Ammon's horn (tissue), 1 donor: ENCODE measurements at regions not wholly inside any gene's neighbourhood (a gene's known extent, or its start where the extent isn't known, plus 50 kb on each side); places are given as distances from the start of the nearest gene placed in this dataset.
A peak's percentile ranks its signal among the peaks of the same experiment; 100 is the strongest.

Experiments
- DNase-seq: peaks from one replicate; pipeline ENCODE4 v3.0.0-alpha.2; 2016; ENCODE audit warnings: low spot score

DNA sequence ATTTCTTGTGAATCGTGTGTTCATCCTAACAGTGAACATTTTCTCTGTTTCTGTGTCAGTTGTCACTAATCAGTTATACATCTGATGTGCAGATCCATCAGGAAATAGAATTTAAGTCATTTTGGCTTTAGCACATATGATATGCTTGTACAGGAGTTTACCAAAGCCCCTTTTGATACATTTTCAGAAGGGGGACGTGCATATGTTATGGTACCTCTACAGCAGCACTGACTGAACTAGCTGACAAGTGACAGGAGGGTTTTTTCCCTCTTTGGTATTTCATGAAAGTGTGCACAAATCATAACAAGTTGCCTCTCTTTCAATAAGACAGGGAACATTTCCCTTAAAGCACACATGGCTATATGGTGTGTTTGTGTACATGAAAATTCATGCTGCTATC lies 536.5 kb downstream of the PLCL1 start:
- DNase-seq, result no peak

DNA sequence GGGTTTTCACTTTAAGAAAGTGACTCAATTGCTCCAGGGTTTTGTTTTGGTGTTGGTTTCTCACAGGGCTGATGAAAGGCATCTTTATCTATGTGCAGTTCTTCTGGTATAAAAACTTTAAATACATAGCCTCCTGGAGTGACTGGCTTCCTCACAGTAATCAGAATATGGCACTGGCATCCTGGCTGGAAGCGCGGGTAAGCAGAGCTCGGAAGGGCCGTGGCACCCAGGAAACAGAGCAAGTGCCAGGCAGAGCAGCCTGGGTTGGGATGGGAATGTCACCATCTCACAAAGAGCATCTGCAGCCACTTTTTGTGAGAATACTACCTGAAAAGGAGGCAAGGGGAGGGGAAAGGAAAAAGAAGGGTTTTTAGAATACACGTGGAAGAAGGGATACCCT lies 534.7 kb downstream of the PLCL1 start:
- DNase-seq, result no peak

DNA sequence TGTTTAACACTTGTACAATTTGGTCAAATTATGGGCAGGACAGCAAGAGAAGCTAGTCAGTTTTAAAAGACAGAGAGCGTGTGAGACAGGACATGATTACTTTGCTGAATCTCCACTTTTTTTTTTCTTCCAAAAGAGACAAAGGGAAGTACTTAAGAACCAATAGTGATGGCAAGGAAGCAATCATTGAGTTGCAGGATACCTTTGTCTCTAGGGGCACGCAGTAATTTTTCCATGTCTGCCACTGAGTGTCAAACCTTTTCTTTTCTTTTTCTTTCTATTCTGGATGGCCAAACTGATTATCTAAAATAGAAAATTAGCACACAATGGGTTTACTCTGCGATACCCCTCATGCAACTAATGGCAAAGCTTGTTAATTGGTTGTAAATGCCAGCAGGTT lies 533.0 kb downstream of the PLCL1 start:
- no peak for DNase-seq

DNA sequence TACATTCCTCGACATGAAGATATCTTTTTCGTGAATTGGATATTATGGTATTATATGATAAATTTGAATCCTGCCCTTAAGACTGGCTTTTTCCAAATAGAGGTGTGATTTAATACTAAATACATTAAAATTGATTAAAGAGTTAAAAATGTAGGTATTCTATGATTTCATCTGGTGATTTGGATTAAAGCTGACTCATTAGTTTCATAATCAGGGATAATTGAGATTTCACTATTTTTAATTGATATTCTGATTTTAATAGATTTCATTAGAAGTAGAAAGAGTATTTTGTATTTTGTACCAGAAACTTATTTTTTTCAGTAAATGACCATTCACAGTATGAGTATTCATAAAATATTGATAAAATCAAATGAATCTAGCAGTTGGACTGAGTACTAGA lies 524.1 kb downstream of the PLCL1 start:
- DNase-seq, result no peak

DNA sequence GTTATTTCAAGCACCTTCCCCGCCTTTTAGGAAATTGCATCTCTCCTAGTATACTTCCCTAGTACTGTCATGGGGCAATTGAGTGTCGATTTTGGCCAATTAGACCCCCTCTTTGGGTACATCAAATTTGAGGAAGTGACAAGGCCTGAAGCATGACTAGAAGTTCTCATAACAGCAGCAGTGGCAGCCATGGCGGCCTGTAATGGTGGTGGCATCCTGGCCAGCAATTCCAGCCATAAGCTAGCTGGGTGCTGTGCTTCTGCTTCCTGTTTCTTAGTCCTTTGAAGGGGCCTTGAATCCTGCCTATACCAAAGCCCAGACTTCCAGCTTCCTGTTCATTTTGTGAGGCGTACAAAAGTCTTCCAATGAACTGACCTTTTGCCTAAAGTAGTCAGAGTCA lies 523.1 kb downstream of the PLCL1 start:
- no peak for DNase-seq

DNA sequence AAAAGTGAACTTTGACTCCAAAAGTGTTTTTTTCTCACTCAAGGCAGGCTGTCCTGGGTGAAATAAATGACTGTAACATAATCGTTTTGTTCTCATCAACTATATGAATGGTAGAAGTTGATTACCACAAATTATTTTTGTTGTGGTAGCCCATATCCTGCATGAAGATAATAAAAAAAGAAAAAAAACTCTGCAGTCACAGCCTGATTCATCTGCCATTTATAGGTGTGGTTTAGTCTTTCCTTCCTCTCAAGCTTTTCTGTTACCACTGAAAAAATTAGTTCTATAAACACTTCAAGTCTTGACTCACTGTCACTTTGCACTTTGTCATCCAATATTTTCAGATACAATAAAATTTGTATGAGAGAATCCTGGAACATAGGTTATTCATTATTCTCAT lies 522.0 kb downstream of the PLCL1 start:
- DNase-seq, result no peak

DNA sequence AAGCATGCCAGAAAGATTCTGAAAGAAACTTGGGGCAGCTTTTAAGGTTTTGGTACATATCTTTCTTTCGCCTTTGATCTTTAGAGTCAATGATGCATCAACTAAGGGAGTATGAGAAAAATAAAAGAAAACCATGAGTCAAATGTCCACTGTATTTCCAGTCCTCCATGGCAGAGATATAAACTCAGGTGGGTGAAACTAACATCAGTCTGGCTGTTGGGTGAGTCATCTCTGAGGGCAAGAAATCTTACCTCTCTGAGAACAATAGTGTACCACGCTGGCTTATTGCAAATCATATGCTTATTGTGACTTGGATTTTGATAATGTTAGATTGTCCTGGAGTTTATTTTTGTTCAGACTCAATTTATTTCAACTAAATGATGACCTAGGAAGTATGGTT lies 521.0 kb downstream of the PLCL1 start:
- DNase-seq, result no peak

DNA sequence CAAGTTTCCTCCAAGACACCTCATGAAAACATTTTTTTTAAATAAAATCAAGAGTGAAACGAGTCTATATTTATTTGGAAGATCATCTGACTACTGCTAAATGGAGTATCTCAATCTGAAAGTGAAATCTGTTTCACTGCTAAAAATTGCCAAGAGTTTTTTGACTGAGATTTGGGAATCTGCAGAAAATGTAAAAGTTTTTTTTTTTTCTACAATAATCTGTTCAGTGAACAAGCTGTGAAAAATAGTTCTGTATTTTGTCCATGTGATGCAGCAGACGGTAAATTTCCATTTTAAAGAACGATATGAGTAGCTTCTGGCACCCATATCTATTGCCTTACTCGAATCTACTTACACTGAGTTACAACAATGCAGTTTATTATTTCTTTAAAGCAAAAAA lies 519.7 kb downstream of the PLCL1 start:
- no peak for DNase-seq

DNA sequence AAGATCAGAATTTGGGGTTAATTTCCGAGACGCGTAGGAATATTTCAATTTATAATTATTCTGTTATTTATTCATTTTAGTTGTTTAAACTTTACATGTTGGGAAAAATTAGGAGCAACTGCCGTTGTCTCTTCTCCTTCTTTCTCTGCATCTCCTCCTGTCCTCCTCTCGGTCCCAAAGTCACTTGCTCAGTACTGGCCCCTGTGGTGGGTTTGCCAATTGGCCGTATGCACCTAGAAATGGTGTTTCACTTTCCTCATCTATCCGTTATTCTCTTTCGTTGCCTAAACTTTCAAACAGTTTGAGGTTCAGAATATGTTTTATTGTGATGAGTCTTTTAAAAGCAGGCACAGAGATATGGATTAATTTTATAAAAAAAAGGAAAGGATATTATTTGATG lies 517.9 kb downstream of the PLCL1 start:
- no peak for DNase-seq

DNA sequence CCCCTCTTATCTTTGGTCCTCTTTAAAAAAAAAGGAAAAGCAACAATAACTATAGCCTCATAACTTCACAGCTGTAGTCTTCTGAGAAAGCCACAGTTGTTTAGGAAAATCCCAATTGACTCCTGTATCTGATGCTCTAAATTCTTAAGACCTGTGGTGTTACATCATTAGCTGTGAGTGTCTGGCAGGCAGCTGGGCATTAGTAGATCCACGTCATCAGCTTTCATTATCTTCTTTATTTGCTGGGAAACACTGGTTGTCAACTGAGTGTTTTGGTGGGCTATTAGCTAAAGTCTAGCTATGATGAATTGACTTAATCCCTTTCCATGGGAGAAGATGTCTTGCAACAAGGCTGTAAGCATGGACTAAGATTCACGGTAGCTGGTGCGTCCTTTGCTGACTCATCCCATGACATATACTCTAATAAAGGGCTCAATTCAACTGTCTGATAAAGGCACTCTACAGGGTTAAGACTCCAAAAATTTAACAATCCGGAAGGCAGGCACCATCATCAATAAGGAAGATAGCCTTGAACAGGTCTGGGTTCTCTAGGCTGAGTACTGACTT lies 517.2 kb downstream of the PLCL1 start:
- DNase-seq, result no peak

DNA sequence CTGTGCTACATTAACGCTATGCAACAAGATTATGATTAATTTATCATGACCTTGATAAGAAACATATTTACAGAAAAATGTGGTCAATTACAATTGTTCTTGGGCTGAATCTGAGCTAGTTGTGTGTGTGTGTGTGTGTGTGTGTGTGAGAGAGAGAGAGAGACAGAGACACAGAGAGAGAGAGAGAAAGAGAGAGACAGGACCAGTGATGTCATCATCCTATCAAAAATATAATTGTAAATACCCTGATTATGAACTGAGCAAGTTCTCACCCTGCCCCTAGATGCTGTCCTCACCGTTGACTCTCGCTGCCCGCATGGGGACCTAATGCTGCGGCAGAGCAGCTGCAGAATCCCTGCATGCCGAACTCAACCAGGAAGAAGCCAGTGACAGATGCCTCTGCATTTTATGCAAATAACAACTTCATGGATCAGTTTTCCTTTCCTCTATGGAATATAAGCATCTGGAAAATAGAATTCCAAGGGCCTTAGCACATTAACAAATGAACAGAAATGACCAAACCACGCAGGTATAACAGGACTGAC lies 512.5 kb downstream of the PLCL1 start:
- no peak for DNase-seq

DNA sequence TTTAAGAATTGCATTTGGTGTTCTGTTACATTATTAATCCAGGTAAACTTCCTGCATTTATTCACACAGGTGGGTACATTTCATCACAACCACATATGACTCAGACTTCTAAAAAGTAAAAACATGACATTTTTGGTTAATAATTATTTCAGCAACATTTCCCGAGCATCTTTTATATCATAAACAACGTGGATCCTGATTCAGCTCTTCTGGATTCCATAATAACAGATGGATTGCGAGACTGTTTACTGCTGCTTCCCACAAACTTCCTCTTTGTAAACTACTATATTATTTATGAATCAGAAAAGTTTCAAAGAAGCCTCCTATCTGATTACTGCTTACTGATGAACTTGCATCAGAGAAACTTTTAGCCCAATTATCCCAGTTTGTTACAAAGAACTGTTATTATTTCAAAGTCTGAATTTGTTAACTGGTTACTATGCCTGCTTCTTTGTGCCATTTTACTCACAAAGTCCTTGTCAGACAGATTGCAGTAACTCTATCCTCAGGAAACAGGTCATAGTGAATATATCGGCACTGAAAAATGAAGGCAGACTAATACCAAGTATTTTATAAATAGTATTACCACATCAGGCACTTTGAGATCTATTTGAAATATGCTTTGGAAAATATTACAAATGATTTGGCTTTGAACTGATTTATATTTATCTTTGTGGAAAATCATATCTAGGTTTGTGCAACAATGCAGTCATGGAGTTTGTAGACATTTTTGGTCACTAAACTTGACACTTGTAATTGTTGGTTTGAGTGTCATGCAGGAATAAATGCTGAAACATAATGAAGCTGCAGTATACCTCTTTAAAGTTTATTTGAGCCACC lies 511.6 kb downstream of the PLCL1 start:
- no peak for DNase-seq

DNA sequence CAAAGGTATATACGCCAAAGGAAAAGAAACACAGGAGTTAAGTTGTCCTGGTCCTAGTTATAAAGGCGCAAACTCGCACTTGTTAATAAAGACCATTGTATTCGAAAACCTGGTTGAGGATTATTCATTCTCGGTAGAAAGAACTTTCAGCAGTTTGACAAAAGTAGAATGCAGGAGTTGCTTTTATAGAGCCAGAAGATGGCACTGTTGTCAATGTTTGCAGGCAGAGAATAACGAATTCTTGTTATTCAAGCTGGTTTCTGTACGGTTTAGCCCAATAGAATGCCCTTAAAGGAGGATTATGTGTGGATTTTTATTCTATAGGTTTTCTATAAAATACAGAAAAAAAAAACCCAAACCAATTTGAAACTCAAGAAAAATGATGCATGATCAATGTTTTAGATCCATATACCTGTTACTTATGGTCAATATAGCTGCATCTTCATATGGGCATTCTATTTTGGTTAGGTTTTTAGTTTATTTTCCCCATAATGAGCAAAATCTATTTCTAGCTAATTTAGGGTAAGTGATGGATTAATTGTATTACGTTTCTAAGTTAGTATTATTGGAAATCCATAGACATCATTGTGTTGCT lies 510.3 kb downstream of the PLCL1 start:
- peak; percentile 78 for DNase-seq

DNA sequence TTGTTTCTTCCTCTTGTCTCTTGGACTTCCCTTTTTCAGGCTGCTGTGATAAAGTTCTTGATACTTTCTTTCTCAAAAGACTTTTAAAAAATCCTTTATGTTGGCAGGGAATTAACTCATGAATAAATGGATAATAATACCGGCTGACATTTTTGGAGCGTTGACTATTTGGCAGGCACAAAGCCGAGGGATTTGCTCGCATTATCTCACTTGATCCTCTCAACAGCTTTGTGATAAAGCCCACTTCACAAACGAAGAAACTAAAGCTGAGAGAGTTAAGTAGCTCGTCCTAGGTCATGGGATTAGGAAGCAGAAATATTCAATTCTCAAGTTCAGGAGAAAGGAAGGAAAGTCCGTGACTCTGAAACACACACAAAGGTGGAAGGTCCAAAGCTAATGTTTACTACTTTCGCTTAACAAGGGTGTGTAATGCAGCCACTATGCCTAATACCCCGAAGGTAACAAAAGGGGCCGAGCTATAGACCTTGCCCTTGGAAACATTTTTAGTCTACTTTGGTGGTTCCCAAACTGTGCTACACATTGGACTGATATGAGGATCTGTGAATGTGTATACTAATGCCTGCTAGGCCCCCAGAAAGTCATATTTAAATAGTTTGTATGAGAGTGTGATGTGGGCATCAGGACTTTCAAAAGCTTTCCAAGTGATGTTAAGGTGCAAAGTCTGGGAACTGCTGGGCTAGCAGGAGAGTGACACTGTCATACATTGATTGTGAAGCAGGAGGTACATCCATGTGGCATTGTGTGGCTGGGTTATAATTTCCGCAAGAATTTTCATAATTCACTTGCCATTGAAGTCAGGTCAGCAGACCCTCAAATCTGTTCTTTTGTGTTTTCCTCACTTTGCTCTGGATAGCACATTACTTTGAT lies 508.4 kb downstream of the PLCL1 start:
- no peak for DNase-seq

DNA sequence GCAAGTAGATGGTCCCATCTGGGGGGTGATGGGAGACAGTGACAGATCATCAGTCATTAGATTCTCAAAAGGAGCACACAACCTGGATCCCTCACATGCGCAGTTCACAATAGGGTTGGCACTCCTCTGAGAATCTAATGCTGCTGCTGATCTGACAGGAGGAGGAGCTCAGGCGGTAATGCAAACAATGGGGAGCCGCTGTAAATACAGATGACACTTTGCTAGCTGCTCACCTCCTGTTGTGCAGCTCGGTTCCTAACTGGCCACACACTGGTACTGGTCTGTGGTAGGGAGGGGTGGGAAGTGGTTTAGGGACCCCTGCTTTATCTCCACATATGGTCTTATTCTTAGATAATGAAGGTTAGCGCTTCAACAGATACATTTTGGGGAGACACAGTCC lies 506.6 kb downstream of the PLCL1 start:
- DNase-seq, result no peak

DNA sequence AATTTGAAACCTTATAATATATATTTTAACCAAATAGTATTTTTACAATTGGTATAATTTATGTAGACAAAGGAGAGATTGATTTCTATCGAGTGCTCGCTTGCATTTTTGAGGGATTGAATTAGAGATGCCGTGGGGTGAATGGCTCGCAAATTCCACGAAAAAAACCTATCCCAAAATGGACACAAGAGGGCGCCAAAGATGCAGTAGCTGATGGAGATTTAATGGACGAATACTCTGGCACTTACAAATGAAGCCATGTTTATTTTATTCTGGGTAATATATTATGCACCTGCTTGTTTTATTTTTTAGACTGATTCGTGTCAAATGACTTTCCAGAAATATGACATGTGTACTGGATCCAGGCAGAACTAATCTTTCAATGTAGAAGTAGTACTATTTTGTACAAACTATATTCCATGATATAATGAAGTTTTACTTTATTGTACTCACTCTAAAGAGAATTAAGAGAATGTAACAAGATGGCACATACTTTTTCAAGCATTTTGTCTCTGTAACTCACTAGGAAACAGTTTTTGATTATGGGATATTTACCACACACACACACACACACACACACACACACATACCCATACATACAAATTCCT lies 505.4 kb downstream of the PLCL1 start:
- DNase-seq, result peak; percentile 71

DNA sequence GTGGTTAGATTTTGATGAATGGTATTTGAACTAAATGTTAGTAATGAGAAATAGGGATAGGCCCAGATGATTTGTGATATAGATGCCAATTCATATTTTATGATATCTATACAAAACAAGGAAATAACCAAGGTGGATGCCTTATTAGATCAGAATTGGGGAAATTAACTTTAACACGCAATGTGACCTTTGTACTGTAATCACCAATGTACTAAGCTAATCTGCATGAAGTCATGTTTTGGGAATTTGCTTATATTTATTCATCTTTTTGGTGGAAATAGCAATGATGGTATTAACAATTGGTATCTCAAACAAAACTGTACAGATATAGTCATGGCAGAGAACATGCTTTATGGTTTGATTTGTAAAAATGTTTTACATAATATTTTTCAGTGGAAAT lies 504.7 kb downstream of the PLCL1 start:
- DNase-seq, result no peak

DNA sequence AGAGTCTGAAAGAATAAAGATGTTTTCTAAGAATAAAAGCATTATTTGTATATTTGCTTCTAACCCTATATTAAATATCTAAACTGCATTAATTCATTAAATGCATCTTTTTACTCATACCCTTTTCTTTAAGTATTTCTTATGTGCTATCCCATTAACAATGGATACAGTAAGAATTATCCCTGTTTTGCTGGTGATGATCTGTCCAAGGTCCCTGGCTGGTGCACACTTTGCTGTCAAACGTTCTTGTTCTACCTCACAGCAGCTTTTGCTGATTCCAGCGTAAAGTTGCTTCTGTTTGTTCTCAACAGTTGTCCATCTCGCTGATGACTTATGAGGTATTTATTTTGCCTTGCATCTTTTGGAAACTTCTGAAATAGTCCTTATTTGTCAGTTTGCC lies 504.0 kb downstream of the PLCL1 start:
- DNase-seq, result no peak

DNA sequence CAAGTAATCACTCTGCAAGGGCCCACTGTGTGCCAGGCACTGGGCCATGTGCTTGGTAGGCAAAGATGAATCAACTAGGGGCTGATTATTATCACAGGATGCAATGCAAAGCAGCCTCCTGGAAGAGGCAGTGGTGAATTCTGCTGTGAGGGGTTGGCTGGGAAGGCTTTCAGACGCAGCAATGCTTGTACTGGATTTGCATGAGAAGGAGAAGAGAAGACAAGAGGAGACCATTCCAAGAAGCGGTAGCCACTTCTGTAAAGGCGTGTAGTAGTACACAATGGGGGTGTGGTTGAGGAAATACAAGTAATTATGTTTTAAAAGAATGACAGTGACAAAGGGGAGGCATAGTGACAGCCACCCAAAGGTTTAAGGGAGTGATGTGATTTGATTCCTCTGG lies 502.7 kb downstream of the PLCL1 start:
- DNase-seq, result no peak

DNA sequence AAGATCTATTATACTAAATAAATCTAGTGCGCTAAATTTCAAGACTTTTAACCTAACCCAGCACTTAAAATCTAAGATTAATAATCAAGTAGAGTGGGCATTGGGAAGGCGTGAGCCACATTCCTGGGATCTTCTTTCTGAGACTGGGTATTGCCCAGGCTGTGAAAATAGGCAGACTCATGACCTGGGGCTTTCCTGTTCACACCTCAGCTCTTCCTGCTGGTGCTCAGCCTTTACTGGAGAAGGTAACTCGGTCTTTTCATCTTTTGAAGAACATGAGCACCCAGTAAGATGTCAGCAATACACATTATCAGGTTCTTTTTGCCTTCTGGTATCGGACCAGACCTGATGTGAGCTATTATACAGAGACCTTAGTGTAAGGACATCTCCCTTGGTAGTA lies 500.5 kb downstream of the PLCL1 start:
- no peak for DNase-seq

DNA sequence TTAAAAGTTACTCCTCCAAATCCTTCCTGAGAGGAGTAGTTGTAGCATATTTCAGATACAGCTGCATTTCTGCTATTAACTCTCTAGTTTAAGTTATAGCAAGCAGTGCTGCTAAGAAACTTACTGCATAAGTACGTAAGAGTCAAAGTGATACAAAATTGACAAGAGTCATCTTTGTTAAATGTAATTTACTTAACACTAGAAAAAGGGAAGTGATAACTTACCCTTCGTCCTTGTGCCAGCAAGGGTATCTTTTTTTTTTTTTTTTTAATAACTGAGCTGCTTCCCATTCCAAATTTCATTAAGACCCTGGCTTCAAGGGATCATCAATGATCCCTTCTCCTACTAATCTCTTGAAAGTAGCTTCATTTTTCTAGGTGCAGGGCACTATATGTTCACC lies 493.0 kb downstream of the PLCL1 start:
- DNase-seq, result no peak
